ENCODE measurements at regions not wholly inside any gene's neighbourhood (a gene's known extent, or its start where the extent isn't known, plus 50 kb on each side); places are given as distances from the start of the nearest gene placed in this dataset.

DNA sequence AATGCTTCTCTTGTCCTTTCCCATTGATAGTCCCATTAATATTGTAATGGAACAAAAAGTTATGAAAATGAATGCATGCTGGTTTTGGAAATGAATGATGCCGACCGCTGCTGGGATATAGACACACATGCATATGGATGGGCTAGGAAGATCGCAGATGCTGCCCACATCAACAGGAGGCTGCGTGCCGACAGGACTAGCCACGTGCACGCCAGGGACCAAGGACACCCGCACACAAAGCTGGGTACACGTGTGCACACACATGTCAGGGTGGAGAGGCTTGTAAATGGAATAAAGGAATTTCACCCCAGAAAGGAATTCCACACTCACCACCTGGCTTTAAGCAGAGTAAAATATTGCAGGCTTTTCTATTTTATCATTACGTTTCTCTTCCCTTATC, 153.8 kb upstream of the VASH1 start:
- no peak for DNase-seq

GRCh38 chr14:76612654-76613053, 148.6 kb upstream of the VASH1 start:
- DNase-seq, result no peak

DNA sequence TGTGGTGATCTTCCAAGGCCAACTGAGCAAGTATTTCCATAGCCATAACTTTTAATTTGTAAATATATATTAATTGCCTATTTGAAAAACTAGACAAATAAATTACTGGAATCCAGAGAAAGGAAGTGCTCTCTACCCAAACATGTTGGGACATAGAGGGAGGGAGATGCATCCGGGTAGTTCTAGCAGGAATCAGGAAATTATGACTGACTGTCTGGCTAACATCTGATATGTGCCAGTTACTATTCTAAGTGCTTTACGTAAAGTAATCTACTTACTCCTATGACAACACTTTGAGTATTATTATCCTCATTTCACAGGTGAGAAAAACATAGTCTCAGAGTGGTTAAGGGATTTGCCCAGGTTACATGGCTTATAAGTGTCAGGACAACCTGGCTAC, 147.7 kb upstream of the VASH1 start:
- no peak for DNase-seq

DNA sequence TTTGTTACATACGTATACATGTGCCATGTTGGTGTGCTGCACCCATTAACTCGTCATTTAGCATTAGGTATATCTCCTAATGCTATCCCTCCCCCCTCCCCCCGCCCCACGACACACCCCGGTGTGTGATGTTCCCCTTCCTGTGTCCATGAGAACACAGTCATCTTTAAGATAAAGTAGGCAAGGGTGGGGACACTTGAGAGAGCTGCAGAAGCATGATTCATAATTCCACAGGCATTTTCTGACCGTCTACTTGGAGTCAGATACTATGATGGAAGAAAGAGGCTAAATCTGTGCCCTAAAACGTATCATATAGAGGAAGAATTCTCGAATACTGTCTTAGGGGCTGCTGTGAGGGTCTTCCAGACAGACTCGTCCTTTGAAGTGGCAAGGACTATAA, 145.9 kb upstream of the VASH1 start:
- DNase-seq, result no peak

GRCh38 chr14:76617440-76617839, 143.8 kb upstream of the VASH1 start:
- DNase-seq, result no peak

DNA sequence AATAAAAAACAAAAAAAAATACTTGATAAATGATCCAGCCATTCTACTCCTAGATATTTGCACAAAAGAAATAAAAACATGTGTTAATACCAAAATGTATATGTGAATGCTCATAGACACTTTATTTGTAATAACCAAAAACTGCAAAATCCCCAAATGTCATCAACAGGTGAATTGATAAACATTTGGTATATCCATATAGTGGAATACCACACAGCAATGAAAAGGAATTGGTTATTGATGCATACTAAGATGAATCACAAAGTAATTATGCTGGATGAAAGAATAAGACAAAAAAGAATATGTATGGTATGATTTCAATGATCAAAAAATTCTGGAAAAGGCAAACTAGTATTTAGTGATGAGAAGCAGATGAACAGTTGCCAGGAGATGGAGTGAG, 124.7 kb upstream of the VASH1 start:
- DNase-seq, result no peak

- DNase-seq, result no peak
Observed at GRCh38 chr14:76638841-76639240, 122.4 kb upstream of the VASH1 start.

DNA sequence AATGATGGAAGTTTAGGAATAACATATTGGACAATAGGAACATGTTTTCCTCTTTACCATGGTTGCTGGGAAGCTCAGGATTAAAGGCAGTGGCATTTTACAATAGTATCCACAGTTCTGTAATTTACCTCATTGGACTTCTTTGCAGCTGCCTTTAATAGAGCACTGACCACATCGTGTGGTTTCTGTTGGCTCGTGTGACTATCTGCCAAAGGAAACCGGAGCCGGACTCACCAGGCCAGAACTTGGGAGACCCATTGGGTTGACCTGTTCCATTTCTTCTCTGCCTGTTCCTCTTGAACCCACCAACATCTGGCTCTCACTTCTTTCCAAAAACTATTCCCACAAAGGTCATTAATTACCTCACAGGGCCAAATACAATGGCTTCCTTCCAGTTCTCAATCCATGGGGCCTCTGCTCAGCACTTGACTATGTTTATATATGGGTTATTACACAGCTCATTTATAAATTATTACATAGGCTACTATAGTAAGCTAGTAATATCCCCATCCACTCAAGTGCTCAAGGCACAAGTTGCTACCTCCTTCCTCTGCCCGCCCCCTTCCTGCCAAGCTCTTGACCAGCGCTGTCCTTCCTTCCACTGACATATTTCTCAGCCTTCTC, 121.5 kb upstream of the VASH1 start:
- no peak for DNase-seq

DNA sequence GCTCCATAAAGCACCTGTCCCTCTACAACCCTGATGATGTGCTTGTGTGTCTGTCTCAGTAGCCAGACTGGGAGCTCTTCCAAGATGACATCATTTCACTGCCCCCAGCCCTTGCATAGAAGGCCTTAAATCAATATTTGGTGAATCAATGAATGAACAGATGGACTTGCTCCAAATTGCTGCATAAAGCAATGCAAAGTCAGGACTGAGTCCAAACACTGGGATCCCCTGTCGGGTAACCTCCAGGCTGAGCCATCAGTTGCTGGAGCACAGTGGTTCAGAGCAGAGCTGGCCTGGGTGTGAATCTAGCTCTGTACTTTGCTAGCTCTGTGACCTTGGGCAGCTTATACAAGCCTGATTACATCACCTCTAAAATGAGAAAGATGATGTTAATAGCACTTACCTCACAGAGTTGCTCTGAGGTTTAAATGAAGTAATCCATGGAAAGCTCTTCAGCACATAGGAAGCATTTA, 120.3 kb upstream of the VASH1 start:
- no peak for DNase-seq

DNA sequence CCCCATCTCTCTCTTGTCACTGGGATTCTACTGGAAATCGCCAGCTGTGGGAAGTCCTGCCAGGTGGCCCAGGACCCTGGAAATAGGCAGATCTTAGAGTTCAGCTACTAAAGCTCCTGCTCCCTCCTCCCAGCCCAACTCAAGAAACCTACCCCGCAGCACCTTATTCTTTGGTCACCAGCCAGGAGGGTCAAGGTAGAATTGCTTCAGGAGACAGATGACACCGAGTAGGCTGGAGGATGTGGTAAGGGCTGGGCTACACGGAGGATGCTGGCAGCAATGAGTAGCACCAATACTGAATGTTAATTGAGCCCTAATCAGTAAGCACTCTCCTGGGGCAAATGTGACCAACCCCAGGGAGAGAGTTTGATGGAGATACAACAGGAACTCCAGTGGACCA, 119.7 kb upstream of the VASH1 start:
- DNase-seq, result no peak

- DNase-seq, result no peak
Observed at GRCh38 chr14:76643887-76644286, 117.4 kb upstream of the VASH1 start.

DNA sequence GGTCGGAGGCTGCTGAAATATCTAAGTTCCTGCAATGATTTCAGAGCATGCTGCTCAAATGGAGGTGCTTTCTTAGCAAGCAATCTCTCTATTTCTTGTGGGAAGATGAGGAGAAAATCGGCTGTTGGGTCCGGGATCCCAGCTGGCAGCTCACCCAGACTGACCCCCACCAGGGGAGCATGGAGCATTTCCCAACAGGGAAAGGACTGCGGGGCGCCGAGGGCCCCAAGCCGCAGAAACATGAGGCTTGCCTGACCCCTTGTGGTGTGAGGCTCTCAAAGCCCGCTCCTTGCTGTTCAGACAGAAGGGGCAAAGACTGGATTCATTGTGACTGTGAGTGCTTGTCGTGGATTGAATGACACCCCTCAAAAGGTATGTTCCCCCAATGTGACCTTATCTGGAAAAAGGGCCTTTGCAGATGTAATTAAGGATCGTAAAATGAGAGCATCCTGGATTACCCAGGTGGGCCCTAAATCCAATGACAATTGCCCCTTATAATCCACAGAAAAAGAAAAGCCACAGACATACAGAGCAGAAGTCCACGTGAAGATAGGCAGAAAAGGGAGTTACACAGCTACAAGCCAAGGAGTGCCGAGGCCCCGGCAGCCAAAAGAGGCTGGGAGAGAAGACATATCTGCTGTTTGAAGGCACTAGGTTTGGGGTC, 116.3 kb upstream of the VASH1 start:
- DNase-seq, result peak; percentile 5

DNA sequence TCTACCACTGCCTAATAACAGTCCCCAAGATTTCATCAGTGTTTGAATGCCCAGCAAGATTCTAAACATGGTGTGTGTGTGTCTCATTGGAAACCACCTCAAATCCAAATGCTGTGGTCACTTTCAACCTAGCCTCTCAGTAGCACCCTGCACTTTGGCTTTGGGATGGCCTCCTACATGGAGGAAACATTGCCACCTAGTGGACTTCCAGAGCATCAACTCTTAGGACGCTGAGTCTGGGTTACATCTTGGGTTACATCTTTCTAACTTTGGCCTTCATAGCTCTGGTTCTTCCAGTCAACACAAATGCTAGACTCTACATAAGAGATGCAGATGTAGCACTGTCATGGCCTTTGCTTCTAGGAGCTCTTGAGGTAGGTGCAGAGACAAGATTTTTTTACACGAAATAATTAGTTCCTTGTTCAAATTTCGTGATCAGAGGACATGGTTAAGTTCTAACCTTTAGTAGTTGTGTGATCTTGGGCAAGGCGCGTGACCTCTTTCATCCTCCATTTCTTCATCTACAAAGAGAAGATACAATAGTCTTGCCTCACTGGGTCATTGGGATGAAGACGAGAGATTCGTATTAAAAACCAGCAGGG, 113.5 kb upstream of the VASH1 start:
- DNase-seq, result peak; percentile 26

DNA sequence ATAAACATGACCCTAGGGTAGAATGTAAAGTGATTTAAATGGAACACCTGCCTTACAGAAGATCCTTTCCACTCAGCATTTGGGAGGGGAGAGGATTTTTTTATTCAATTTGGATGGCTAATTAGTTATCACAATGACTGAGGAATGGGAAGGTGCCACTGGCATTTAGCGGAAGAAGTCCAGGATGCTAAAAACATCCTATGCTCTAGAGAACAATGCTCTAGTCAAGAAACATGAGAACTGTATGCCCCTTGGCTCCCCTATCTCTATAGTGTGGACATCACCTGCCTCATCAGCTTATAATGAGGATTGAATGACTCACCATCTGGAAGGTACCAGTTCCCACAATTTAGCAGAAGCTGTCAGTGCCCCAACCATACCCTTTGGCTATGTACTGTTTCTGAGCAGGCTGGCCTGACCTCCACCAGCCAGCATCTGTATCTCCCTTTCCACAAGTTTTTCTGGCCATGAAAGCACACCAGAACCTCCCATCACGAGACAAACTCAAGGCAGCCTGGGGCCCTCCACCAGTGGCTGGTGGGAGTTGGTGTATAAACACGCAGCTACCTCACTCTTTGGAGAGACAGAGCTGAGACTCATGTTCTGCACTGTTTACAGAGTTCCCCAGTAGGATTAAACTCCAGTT, 109.7 kb upstream of the VASH1 start:
- no peak for DNase-seq

DNA sequence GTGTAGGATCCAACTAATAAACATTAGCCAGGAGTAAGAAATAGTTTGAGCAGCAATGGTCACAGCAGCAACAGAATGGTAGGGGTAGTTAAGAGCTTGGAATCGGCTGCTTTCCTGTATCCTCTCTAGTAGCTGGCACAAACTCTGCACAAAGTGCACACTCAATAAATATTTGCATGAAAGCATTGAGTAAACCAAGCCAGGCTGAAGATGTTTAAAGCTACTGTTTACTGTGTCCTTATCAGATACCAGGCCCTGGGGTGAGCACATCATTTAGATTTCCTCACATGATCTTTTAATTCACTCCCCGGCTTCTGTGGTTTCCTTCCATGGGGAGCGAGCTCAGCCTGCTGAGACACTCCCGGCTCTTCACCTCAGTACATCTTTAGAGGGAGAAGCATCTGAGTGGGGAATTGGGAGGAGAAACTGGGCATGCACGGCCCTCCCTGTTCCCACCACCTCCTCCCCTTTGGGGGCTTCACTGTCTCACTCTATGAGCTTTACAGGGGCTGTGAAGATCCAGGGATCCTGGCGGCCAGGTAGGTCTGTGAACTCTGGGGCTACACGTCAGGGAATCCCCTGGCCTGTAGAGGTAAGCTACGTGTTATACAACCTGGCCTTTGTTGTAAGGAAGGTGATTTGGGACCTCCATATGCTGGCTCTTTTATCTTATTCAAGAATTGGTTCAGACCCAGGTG, 107.2 kb upstream of the VASH1 start:
- no peak for DNase-seq

- no peak for DNase-seq
Observed at GRCh38 chr14:76654573-76655108, 106.6 kb upstream of the VASH1 start.

DNA sequence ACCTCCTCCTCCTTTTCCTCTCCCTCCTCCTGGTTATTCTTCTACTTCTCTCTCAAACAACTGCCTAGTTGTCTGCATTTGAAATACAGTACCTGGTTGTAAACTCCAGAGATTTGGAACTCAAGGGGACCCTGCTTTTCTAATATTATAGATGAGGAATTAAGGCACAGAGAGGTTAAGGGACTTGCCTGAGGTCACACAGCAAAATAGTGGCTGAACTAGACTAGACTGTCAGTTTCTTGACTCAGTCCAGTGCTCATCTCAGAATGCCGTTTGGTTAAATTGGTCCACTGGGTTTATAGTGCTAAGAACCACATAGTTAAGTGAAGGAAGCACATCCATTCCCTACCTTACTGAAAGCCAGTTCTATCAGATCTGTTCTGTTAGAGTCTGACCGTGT, 105.9 kb upstream of the VASH1 start:
- no peak for DNase-seq

DNA sequence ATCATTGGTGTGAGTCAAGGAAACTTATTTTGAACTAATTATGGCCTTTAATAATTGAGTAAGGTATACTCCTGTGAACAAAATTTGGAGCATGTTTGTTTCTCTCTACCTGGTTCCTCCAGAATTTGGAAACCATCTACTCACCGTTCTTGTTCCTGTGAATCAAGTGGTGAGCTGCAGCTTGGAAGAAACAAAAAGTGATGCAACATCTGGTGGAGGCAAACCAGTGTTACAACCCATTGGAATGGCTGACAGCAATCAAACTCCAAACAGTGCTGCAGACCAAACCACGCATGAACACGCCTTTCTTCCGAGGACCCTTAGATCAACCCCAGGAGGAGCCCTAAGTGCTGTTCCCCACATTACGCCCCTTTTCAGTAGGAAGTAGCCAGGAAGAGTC, 104.7 kb upstream of the VASH1 start:
- DNase-seq, result no peak

DNA sequence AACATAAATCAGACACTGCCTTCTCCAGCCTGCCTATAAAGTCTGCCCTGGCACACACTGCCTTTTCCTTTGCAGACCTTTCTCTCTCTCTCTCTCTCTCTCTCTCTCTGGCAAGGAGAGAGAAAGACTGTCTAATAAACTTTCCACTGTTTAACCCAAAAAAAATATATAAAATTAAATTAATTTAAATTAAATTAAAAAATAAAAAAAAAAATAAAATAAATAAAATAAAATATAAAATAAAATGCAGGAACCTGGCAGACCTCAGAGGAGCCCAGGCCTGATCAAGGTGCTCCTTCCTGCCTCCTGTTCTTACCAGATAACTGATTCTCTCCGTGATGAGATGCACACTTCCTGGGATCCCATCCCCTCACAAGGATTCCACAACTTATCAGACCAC, 103.9 kb upstream of the VASH1 start:
- no peak for DNase-seq

GRCh38 chr14:76657846-76658245, 103.4 kb upstream of the VASH1 start:
- DNase-seq, result no peak

- DNase-seq, result no peak
Observed at GRCh38 chr14:76662580-76662979, 98.7 kb upstream of the VASH1 start.

DNA sequence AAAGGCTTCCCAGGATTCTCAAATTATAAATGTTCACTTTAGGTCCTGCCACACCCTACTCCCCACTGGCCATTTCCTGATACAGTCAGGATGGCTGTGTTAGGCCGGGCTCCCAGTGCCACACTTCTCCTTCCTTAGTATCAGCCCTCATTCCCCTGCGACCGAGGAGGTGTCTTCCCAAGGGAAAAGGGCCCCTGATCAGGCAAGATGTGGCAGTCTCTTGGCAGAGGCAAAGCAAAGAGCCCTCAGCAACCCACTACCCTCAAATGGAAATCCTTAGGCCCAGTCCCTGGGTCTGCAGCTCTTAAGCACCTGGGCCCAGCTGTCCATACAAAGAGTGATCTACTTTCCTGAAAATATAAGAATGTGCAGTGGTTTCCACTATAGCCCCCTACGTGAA, 96.5 kb upstream of the VASH1 start:
- no peak for DNase-seq

- DNase-seq, result no peak
Observed at GRCh38 chr14:76666746-76667145, 94.5 kb upstream of the VASH1 start.
